ENCODE measurements at regions not wholly inside any gene's neighbourhood (a gene's known extent, or its start where the extent isn't known, plus 50 kb on each side); places are given as distances from the start of the nearest gene placed in this dataset.

GRCh38 chr2:449246-450067 is 161.6 kb upstream of the ALKAL2 start:
- DNase-seq, result no peak
- no peaks in the 10 kb centered on the region for H3K4me1 ChIP-seq
- H3K27me3 ChIP-seq, result no peaks in the 10 kb centered on the region
- H3K36me3 ChIP-seq, result no peaks in the 10 kb centered on the region
- TF ChIP-seq CTCF (IDR thresholded peaks at IDR 0.05), result no peak
- TF ChIP-seq POLR2A (IDR thresholded peaks at IDR 0.05), result no peak
- no peaks in the 10 kb centered on the region for H3K9me3 ChIP-seq
- H3K27ac ChIP-seq, result no peak overlapping the region
- intact Hi-C loops (cut with DNase I; ENCODE audit: low total_unique reads), result no loop called here
- H3K4me3 ChIP-seq, result no peak overlapping the region

GRCh38 chr2:447902-448665 is 160.2 kb upstream of the ALKAL2 start:
- TF ChIP-seq CTCF (IDR thresholded peaks at IDR 0.05) (no peak), POLR2A (IDR thresholded peaks at IDR 0.05) (no peak)
- intact Hi-C loops (cut with DNase I; ENCODE audit: low total_unique reads), result no loop called here

GRCh38 chr2:446963-447530 is 159.2 kb upstream of the ALKAL2 start:
- intact Hi-C loops (cut with DNase I; ENCODE audit: low total_unique reads), result no loop called here
- no peak for TF ChIP-seq POLR2A (IDR thresholded peaks at IDR 0.05)
- TF ChIP-seq CTCF (IDR thresholded peaks at IDR 0.05), result no peak

More at GRCh38 chr2:447902-448665, 160.2 kb upstream of the ALKAL2 start:
- Histone ChIP-seq H3K4me3 (no peak overlapping the region), H3K9me3 (no peaks in the 10 kb centered on the region), H3K36me3 (no peaks in the 10 kb centered on the region), H3K27ac (no peak overlapping the region), H3K4me1 (no peaks in the 10 kb centered on the region), H3K27me3 (no peaks in the 10 kb centered on the region)
- no peak for DNase-seq

GRCh38 chr2:446303-446874 is 158.5 kb upstream of the ALKAL2 start:
- intact Hi-C loops (cut with DNase I; ENCODE audit: low total_unique reads), result no loop called here
- TF ChIP-seq CTCF (IDR thresholded peaks at IDR 0.05), result no peak
- TF ChIP-seq POLR2A (IDR thresholded peaks at IDR 0.05), result no peak
- no peak for DNase-seq
- Histone ChIP-seq H3K36me3 (no peaks in the 10 kb centered on the region), H3K4me1 (no peaks in the 10 kb centered on the region), H3K9me3 (no peaks in the 10 kb centered on the region), H3K4me3 (no peak overlapping the region), H3K27me3 (no peaks in the 10 kb centered on the region), H3K27ac (no peak overlapping the region)

More at GRCh38 chr2:446963-447530, 159.2 kb upstream of the ALKAL2 start:
- no peaks in the 10 kb centered on the region for H3K36me3 ChIP-seq
- H3K27ac ChIP-seq, result no peak overlapping the region
- H3K9me3 ChIP-seq, result no peaks in the 10 kb centered on the region
- no peaks in the 10 kb centered on the region for H3K4me1 ChIP-seq
- no peaks in the 10 kb centered on the region for H3K27me3 ChIP-seq
- H3K4me3 ChIP-seq, result no peak overlapping the region
- no peak for DNase-seq
